Adipocyte (in vitro differentiated cells): ENCODE measurements at regions not wholly inside any gene's neighbourhood (a gene's known extent, or its start where the extent isn't known, plus 50 kb on each side); places are given as distances from the start of the nearest gene placed in this dataset.

Source experiments
- DNase-seq: peaks from one replicate; pipeline ENCODE4 v3.0.0-alpha.2; 2015; ENCODE audit warnings: low read depth
- H3K27me3 ChIP-seq: replicated peaks from 2 replicates; pipeline ENCODE4 v1.7.0; 2013; ENCODE audit warnings: mild to moderate bottlenecking, low read length, moderate library complexity; ENCODE audit not compliant: control insufficient read depth, insufficient read depth
- H3K36me3 ChIP-seq: 2 replicates; pipeline ENCODE4 v1.7.0; 2013; ENCODE audit warnings: low read length, mild to moderate bottlenecking, moderate library complexity; ENCODE audit not compliant: control insufficient read depth, insufficient read depth, severe bottlenecking
- H3K4me1 ChIP-seq: 2 replicates; pipeline ENCODE4 v1.7.0; 2013; ENCODE audit warnings: mild to moderate bottlenecking, low read length, moderate library complexity; ENCODE audit not compliant: control insufficient read depth, insufficient read depth
- H3K4me3 ChIP-seq: 2 replicates; pipeline ENCODE4 v1.7.0; 2013; ENCODE audit warnings: mild to moderate bottlenecking, low read length, moderate library complexity
- H3K9ac ChIP-seq: 2 replicates; pipeline ENCODE4 v1.7.0; 2013; ENCODE audit warnings: mild to moderate bottlenecking, low read length, moderate library complexity
- H3K9me3 ChIP-seq: 2 replicates; pipeline ENCODE4 v1.7.0; 2013; ENCODE audit warnings: mild to moderate bottlenecking, low read length, moderate library complexity; ENCODE audit not compliant: control insufficient read depth

DNA sequence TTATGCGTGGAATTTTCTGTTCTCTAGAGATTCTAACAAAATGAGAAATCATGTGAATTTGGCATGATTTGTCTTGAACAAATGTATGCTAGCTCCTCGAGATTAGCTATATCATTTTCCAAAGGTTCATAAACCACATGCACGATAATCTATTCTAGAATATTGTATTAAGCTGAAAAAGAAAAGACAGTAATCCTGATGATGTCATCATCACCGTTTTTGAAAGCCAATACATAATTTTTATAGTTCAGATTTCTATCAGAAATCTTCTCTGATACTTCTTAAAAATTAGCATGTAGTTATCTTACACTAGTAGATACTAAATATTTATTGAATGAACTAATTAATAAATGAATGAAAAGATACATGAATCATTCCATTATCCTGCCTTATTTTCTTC lies 111.2 kb downstream of the HAO1 start:
- peaks cover 7% of the 10 kb centered on the region for H3K4me1 ChIP-seq
- H3K4me3 ChIP-seq, result no peak overlapping the region
- DNase-seq, result no peak
- H3K27me3 ChIP-seq, result no peaks in the 10 kb centered on the region
- H3K36me3 ChIP-seq, result no peaks in the 10 kb centered on the region
- no peaks in the 10 kb centered on the region for H3K9me3 ChIP-seq
- H3K9ac ChIP-seq, result no peak overlapping the region

DNA sequence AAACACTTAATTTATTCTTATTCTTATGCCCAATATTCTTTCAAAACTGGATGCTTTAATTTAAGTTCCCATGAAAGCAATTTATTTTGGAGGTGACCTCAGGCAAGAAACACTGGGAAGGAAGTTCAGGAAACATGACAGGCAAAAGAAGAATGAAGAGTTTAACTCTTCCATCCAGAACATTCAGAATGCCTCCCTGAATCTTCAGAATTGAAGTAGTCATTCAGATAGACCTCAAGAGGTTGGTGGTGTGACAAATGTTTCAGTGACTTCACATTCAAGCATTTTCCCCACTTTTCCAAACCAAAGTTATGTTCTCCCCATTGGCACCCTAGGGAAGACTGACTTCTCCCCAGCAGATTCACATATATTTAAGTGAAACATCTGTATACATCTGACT lies 110.5 kb downstream of the HAO1 start:
- no peak for DNase-seq
- no peak overlapping the region for H3K4me3 ChIP-seq
- no peaks in the 10 kb centered on the region for H3K36me3 ChIP-seq
- H3K4me1 ChIP-seq, result peaks cover 7% of the 10 kb centered on the region
- H3K9ac ChIP-seq, result no peak overlapping the region
- no peaks in the 10 kb centered on the region for H3K27me3 ChIP-seq
- no peaks in the 10 kb centered on the region for H3K9me3 ChIP-seq
